Muscle of back (tissue), 3 donors: ENCODE measurements at regions not wholly inside any gene's neighbourhood (a gene's known extent, or its start where the extent isn't known, plus 50 kb on each side); places are given as distances from the start of the nearest gene placed in this dataset.
"Not testable (repeated sequence)": the region's sequence is repeated elsewhere in the genome, so short reads cannot be mapped to it uniquely, and the experiment has no call there.

ENCODE experiments used
- DNase-seq, 3 donors: peaks; one replicate each; pipeline versions ENCODE4 v3.0.0 to v3.0.0-alpha.2; 2013

DNA sequence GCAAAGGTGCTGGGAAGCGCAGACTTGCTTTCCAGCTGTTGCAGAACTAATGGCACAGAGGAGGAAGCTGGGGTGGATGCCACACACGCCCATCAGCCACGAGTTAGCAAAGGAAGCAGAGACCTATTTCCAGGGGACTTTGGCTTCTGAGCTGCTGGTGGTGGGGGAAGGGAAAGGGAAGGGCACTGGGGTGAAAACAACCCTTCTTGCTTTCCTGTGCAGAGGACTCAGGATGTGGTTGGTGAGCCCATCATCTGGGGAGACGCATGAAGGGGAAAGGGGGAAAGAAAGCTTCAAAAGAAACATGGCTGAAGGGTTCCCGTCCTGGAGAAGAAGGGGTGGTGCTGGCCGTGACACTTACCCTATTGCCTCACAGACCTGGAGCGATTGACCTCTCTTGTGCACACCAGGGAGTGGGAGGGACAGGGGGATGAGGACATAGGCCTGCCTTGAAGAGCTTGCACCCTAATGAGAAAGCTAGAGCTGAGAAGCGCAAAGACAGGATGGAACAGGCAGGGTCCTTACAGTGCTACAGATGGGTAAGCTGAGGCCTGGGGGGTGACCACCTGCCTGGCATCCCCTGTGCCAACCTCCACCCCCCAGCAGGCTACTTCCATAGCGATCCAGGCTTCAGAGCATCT lies 140.8 kb upstream of the RAB4A start:
- DNase-seq: peak in 1 of 3 donors; percentile 45

DNA sequence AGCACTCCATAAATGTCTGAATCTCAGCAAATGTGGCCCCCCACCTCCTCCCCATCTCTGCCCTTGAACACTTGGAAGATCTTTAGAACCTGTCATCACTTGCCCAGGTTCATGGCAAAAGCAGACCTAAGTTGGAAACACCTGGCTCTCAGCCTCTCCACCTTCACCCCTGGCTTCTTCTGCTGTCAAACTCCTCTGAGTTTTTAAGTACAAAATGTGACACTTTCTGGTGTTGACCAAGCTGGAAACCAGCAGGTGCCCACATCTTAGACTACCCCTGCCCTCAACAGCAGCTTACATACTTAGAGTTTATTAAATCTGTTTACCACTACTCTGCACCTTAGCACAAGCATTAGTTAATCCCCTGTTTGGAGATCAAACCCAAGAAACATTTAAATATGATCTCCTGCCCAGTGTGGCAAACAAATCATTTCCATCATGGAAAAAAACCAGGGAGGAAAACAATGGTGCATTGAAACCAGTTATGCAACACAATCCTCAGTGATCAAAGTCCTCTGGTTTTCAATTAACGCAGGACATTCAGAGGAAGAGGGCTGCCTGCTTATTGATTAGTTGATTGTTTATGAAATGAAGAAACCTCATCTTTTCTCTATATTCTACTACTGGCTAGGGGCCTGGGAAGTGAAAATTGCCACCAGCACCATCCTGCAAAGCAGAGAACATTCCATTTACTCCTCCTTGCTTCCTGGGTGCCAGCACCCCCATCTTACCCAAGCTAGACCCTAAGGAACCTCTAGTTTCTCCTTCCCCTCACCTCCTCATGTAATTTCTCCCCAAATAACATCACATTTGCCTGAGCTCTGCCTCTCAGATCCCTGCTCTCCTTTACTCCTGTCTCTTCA lies 139.4 kb upstream of the RAB4A start:
- no peak for DNase-seq

DNA sequence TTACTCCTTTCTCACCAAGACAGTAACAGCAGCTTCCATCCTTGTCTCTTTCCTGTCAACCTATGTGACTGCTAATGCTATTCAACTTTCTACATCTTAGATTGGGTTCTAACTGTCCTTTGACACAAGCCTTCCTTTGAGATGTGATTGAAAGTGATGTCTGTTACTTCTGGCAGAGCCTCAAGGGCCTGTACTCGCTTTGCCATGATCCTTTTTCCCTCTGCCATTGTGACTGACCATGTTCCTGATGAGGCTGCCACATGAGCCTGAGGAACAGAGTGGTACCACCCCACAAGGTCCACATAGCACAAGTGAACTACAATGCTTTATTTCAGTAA lies 138.8 kb upstream of the RAB4A start:
- no peak for DNase-seq

DNA sequence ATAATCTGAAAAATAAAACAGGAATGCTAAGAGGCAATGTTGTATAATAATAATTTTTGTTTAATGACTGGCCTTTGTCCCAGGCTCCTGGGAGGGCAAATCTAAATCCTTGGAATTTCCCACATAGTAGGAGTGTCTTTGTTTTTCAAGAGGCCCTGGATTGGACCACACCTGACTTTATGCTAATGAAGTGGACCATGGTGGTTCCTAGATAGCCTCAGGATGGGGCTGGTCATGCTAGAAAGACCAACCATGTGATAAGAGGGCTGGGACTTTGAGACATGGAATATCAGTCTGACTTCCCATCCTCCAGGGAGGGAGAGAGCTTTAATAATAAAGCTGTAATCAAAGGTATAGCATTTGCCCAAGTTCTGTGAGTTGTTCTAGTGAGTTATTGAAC lies 138.2 kb upstream of the RAB4A start:
- DNase-seq: no peak

DNA sequence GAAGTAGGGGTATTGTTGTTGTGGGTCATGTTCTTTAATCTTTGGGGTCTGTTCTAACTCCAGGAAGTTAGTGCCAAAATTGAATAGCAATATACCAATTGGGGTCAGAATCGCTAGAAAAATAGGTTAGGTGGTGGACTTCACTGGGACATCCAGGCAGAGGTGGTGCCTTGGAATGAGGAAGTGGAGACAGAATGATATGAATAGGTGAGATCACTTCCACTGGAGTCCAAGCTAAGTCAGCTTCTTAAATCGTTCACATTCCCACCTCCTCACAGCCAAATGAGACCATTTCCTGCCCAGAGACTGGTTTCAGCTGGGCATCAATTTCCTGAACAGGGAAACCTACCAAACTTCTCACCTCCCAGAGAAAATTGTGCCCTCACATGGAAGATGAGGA lies 137.8 kb upstream of the RAB4A start:
- no peak for DNase-seq

DNA sequence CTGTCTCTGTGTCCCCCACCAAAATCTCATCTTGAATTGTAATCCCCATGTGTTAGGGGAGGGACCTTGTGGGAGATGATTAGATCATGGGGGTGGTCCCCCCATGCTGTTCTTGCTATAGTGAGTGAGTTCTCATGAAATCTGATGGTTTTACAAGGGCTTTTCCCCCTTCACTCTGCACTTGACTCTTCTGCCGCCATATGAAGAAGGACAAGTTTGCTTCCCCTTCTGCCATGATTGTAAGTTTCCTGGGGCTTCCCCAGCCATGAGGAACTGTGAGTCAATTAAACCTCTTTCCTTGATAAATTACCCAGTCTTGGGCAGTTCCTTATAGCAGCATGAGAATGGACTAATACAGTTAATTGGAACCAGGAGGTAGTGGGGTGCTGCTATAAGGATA lies 137.1 kb upstream of the RAB4A start:
- no peak for DNase-seq

DNA sequence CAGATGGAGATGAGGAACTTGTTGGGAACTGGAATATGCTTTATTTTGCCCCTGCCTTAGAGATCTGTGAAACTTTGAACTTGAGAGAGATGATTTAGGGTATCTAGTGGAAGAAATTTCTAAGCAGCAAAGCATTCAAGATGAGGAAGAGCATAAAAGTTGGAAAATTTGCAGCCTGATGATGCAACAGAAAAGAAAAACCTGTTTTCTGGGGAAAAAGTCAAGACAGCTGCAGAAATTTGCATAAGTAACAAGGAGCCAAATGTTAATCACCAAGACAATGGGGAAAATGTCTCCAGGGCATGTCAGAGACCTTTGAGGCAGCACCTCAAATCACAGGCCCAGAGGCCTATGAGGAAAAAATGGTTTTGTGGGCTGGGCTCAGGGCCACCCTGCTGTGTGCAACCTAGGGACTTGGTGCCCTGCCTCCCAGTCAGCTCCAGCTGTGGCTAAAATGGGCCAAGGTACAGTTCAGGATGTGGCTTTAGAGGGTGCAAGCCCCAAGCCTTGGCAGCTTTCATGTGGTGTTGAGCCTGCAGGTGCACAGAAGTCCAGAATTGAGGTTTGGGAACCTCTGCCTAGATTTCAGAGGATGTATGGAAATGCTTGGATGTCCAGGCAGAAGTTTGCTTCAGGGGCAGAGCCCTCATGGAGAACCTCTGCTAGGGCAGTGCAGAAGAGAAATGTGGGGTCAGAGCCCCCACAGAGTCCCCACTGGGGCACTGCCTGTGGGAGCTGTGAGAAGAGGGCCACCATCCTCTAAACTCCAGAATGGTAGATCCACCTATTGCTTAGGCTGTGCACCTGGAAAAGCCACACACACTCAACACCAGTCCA lies 136.3 kb upstream of the RAB4A start:
- not testable (repeated sequence) for DNase-seq

DNA sequence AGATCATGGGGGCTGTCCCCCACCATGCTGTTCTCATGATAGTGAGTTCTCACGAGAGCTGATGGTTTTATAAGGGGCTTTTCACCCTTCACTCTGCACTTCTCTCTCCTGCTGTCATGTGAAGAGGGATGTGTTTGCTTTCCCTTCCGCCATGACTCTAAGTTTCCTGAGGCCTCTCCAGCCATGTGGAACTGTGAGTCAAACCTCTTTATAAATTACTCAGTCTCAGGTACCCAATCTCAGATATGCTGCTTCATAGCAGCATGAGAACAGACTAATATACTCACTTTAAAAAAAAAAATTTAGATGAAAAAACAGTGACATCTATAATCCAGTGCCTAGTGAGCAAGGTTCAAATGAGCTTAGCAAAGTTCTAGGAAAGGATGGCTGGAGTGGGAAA lies 135.1 kb upstream of the RAB4A start:
- no peak for DNase-seq

DNA sequence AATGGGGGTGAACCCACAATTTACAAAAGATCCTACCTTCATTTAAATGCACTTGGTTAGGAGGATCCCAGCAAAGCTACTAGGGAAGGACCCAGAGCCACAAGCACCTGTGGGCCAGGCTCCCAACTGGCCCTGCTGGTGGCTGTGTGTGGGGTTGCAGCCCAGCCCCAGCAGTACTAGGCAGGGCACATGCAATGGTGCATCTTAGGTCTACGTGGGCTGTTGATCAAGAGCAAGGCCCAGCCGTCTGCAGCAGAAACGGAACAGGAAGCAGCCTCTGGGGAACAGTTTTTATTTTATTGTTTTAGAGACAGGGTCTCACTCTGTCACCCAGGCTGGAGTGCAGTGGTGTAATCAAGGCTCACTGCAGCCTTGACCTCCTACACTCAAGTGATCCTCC lies 134.1 kb upstream of the RAB4A start:
- no peak for DNase-seq

DNA sequence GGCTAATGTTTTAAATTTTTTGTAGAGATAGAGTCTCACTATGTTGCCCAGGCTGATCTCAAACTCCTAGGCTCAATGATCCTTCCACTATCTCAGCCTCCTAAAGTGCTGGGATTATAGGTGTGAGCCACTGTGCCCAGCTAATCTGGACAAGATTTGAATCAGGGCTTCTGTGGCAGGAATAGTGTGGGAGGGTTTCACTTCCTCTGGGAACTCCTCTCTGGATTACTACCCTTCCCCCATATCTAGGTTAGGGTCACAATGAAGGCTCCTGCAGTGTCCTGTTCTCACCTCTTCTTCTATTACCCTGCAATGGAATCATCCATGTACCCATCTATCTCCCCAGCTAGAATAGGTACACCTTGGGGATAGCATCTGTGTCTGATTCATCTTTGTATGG lies 133.6 kb upstream of the RAB4A start:
- DNase-seq: no peak

DNA sequence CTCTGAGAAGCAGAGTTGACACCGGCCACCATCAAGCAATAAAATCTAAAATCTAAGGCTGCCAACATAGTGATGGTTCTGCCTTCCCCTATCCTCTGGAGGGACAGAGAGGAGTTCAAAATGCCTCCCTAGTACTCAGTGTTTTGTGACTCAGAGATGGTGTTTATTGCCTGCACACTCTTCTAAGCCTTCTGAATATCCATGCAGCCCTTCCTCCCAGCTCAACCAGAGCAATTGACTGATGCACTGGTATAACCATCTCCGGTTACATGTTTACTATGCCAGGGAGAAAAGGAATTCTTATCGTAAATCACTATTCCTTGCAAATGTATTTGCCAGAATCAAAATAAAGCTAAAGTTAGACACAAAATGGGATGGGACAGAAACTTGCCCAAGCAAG lies 132.9 kb upstream of the RAB4A start:
- no peak for DNase-seq

DNA sequence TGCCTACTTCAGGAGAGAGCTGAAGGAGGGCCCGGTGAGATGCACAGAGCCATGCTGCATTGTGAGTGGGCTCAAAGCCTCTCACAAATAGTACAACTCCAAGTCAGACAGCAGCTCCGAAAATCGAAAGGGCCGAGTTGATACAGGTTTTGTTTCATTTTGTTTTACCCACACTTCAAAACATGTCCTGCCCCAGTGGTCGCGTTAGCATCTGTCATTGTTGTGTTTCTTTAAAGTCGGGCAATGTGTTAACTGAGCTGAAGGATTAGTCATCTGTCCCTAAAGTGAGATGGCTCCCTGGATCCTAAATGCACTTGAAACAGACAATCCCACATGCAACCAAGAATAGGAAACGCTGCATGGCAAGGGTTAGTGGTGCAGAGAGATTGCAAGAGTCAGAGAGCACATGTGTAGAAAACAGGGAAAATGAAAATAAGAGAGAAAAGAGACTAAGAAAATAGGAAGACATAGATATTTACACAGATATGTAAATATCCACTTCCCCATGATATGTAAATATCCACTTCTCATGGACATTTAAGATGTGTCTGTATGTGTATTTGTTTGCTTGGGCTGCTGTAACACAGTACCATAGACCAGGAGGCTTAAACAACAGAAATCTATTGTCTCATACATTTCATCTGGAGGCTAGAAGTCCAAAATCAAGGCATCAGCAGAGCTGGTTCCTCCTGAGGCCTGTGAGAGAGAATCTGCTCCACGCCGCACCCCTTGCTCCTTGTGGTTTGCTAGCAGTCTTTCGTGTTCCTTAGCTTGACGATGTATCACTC lies 131.4 kb upstream of the RAB4A start:
- no peak for DNase-seq

DNA sequence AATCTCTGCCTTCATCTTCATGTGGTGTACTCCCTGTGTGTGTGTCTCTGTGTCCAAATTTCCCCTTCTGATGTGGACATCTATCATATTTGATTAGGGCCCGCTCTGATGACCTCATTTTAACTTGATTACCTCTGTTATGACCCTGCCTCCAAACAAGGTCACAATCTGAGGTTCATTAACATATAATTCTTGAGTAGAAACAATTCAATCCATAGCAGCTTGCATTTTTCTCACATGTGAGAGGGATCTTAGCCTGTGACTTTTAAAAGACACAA lies 130.9 kb upstream of the RAB4A start:
- DNase-seq: no peak

DNA sequence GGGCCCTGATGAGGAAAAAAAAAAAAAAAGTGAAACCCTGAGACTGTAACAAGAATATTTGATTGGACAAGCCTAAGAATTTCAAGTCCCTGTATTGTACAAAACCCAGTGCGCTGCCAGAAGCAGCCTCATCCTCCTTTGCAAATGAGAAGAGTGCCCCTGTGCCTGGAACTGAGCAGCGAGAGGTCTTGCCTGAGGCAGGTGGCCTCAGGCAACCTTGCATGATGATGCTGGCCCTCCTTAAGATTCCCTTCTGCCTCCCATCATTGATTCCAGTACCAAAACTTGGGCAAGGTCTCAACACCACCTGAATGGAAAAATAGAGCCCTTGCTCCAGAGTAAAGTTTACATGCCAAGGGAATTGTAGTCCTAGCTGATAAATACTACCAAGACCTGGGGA lies 129.6 kb upstream of the RAB4A start:
- no peak for DNase-seq

DNA sequence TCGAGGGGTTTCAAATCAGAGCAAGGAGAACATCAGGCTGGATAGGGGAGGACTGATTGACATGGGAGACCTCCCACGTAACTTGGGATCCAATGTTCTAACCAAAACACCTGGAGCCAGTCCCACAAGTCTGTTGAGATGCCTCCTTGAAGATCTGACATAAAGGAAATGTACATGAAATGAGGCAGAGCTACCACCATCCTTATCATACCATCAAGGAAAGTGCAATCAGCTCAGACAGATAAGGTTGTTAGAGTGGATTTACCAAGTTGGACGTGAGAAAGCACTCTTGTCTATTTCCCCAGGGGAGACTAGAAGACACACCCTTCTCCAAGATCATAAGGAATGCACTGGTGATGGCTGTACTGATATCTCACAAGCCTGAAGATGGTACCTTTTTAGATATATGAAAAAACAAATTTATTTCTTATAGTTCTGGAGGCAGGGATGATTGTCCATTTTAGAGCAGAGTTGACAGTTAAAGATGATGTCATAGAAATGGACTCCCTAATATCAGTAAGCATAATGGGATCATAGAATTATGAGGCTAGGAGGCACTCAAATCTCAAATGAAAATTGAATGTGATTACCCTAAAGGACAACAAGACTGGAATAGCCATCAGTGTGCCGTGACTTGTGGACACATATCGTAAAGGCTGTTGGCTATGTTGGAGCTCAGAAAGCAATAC lies 129.1 kb upstream of the RAB4A start:
- no peak for DNase-seq

DNA sequence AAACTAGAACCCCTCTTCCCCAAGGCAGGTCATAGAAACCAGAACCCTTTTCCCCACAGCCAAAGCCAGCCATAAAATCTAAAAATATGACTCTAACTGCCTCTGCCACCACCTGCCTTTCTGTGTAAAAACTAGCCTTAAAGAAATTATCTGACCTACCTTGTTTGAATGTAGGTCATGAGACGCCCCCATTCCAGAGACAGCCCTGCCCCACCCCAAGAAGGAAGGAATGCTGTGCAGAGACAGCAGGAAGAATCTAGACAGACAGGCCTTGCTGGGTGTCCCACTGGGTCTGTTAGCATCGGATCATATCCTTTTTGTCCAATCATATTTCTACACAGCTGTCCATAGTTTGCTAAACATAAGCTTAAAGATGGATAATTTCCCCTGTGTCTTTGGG lies 128.4 kb upstream of the RAB4A start:
- no peak for DNase-seq

DNA sequence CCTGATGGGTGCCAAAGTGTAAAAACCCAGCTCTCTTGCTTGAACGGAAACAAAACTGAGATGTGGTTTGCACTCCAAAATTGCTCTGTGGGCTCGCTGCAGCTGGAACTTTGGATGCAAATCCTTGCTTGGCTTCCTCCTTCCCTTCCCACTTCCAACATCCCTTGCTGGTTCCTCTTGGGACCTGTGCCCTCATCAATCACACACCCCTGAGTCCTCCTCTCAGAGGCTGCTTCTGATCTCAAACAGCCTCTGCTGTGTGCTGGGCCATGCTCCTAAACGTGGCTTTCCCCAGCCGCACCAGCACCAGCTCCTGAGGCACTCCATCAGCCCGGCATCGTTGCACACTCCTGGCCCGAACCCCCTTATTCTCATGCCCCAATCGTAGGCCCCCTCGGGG lies 124.3 kb upstream of the RAB4A start:
- peak in 1 of 3 donors; percentile 43 for DNase-seq

DNA sequence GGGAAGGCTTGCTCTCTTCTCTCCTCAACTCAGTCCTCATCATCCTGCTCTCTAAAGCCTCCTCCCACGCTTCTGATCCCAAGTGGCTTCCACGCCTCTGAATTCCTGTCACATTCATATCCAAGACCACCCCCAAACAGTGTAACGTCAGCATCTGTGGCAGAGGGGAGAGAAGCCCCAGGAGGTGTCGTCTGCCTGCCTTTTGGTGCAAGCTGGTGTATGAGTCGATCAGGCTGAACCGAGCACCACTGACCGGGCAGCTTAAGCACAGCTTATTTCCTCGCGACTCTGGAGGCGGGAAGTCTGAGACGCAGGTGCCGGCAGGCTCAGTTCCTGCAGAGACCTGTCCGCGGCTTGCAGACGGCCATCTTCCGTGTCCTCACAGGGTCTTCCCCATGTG lies 123.8 kb upstream of the RAB4A start:
- DNase-seq: peak in 1 of 3 donors; percentile 56

DNA sequence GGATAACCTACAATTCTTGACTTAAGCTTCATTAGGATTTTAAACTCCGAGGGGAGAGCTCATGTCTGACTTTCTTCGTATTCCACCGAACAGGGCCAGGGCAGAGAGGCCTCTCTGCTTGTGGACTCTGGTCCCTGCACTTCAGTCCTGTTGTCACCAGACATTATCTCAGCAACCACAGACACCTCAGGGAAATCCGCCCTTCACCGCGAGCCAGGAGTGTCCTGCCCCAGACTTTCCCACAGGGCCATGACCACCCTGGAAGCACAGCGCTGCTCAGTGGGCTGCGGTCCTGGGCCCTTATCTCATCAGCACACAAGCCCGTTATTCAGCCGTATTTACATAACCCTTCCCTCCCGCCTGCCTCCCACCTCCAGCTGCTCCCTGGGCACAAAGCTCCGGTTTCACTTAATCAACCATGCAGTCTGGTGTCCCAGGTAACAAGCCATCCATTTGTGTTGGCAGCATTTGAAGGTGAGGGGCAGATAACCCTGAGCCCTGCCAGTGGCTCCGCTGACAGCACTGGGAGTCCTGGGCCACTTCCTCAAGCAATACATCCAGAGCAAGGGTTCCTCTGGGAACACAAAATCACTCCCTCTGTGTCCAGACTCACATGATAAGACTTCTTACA lies 122.8 kb upstream of the RAB4A start:
- peak in 1 of 3 donors; percentile 45 for DNase-seq

DNA sequence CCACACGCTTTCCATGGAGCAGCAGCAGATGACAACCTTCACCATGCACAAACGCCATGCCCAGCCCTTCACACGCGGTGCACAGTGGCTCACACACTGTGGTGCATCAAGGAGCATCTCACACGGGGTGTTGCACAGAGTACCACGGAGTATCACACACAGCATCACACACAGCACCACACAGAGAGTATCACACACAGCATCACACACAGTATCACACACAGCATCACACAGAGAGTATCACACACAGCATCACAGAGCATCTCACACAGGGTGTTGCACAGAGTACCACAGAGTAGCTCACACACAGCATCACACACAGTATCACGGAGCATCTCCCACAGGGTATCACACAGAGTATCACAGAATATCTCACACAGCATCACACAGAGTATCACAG lies 122.2 kb upstream of the RAB4A start:
- no peak for DNase-seq

DNA sequence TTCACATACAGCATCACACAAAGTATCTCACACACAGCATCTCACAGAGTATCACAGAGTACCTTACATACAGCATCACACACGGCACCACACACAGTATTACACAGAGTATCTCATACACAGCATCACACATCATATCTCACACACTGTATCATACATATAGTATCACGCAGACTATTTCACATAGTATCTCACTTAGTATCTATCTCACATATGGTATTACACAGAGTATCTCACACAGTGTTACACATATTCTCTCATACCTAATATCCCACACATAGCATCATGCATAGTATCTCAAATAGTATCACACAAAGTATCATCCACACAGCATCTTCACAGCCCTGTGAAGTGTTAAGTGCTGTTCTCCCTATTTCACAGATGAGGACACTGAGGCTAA lies 121.5 kb upstream of the RAB4A start:
- no peak for DNase-seq
